ENCODE measurements at regions not wholly inside any gene's neighbourhood (a gene's known extent, or its start where the extent isn't known, plus 50 kb on each side); places are given as distances from the start of the nearest gene placed in this dataset.

DNA sequence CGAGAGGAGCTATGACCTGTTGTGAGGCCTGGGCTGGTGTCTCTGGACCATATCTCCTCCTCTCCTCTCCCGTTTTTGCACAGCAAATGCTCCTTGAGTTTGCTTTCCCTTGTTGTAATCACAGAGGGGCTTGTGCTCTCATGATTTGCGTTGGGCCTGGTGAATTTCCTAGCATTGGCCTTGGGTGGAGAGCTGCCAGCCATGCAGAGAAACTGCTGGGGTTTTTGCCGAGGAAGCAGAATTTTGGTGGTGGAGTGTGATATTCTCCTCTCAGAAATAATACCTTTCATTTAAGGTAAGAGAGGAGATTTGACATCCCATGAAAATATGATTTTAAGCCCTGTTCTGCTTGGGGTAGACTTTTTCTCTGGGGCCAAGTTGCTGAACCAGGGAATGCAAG lies 175.7 kb upstream of the CADM1 start:
- TF ChIP-seq, protein P1, sequence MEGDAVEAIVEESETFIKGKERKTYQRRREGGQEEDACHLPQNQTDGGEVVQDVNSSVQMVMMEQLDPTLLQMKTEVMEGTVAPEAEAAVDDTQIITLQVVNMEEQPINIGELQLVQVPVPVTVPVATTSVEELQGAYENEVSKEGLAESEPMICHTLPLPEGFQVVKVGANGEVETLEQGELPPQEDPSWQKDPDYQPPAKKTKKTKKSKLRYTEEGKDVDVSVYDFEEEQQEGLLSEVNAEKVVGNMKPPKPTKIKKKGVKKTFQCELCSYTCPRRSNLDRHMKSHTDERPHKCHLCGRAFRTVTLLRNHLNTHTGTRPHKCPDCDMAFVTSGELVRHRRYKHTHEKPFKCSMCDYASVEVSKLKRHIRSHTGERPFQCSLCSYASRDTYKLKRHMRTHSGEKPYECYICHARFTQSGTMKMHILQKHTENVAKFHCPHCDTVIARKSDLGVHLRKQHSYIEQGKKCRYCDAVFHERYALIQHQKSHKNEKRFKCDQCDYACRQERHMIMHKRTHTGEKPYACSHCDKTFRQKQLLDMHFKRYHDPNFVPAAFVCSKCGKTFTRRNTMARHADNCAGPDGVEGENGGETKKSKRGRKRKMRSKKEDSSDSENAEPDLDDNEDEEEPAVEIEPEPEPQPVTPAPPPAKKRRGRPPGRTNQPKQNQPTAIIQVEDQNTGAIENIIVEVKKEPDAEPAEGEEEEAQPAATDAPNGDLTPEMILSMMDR (IDR thresholded peaks at IDR 0.05; ENCODE audit: low read depth, low read length): no peak
- TF ChIP-seq EZH2phosphoT487 (IDR thresholded peaks at IDR 0.05; ENCODE audit: low read depth): no peak

All from OCI-LY3 (cell line).